Dendritic cell treated with granulocyte-macrophage colony-stimulating factor and Interleukin-4, amounts not matched to agents 40 ng/mL and 50 ng/mL, for 4 days (primary cell): ENCODE measurements at regions not wholly inside any gene's neighbourhood (a gene's known extent, or its start where the extent isn't known, plus 50 kb on each side); places are given as distances from the start of the nearest gene placed in this dataset.

Experiments used
- H3K27ac Mint-ChIP-seq: one replicate; pipeline ENCODE4 v1.8.0; 2022; ENCODE audit warnings: mild to moderate bottlenecking, mixed read lengths
- H3K27me3 Mint-ChIP-seq: one replicate; pipeline ENCODE4 v1.8.0; 2022; ENCODE audit warnings: mild to moderate bottlenecking, mixed read lengths
- H3K36me3 Mint-ChIP-seq: one replicate; pipeline ENCODE4 v1.8.0; 2022; ENCODE audit warnings: low read depth, mixed read lengths
- H3K4me1 Mint-ChIP-seq: one replicate; pipeline ENCODE4 v1.8.0; 2022; ENCODE audit warnings: low read depth, mixed read lengths
- H3K4me3 Mint-ChIP-seq: one replicate; pipeline ENCODE4 v1.8.0; 2022; ENCODE audit warnings: mild to moderate bottlenecking, moderate library complexity, mixed read lengths
- H3K9me3 Mint-ChIP-seq: one replicate; pipeline ENCODE4 v1.8.0; 2022; ENCODE audit warnings: mixed read lengths
- intact Hi-C: fragments of 100-400 bp; cut with micrococcal nuclease; formaldehyde crosslinking; loops from one replicate; pipeline ENCODE4 v1.15.0; 2022

DNA sequence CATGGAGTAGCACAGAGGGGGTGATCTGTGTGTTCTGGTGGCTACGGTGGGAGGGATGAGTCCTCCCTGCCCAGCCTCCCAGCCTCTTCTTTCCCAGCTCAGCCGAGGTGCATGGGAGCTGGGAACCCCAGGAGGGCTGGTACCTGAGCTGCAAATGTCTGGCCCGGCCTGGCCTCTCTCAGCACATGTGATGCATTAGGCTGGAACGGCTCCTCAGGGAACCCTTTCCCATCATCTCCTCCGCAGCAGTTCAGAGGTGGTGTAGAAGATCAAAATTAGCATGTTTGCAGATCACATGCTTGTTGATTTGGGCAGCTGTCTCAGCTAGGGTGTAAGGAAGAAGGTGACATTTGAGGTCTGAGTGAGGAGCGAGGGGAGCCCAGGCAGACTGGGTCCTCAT lies 126.6 kb downstream of the EMX2 start:
- H3K27ac Mint-ChIP-seq, result no peak overlapping the region
- H3K4me1 Mint-ChIP-seq, result no peaks in the 10 kb centered on the region
- intact Hi-C loops, result no loop called here
- no peaks in the 10 kb centered on the region for H3K36me3 Mint-ChIP-seq
- H3K9me3 Mint-ChIP-seq, result no peaks in the 10 kb centered on the region
- peaks cover 2% of the 10 kb centered on the region for H3K27me3 Mint-ChIP-seq
- no peak overlapping the region for H3K4me3 Mint-ChIP-seq

DNA sequence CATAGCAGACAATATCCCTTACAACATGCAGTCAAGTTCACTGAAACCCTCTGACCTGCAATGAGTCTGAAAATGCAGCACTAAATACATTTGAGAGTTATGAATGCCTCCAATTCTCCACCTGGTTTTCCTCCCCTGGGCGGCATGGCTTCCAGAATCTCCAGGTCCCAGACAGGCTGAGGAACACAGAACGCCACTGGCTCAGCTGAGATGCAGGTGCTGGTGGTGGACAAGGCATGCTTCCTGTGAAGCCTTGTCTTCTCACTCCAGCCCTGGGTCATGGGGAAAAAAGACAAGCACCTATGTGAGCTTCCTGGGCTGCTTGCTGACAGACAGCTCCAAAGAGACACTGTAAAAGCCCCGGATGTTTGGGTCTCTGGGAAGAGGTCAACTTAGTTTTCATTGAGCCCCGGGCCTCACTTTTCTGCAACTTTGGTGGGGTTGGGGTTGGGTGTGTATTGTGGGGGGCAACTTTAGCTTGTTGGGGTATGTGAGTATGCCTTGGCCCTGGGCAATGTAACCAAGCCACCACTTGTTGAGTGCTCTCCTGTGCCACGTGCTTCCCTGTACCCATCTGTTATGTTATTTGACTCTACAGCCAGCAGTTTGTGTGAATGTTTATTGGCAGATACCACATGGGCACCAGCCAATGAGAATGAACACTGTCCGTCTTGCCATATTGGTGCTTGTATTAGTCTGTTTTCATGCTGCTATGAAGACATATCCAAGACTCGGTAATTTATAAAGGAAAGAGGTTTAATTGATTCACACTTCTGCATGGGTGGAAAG lies 127.8 kb downstream of the EMX2 start:
- Mint-ChIP-seq H3K9me3 (no peaks in the 10 kb centered on the region), H3K4me1 (no peaks in the 10 kb centered on the region), H3K36me3 (no peaks in the 10 kb centered on the region), H3K27me3 (peaks cover 2% of the 10 kb centered on the region), H3K4me3 (no peak overlapping the region), H3K27ac (no peak overlapping the region)
- intact Hi-C loops, result no loop called here

DNA sequence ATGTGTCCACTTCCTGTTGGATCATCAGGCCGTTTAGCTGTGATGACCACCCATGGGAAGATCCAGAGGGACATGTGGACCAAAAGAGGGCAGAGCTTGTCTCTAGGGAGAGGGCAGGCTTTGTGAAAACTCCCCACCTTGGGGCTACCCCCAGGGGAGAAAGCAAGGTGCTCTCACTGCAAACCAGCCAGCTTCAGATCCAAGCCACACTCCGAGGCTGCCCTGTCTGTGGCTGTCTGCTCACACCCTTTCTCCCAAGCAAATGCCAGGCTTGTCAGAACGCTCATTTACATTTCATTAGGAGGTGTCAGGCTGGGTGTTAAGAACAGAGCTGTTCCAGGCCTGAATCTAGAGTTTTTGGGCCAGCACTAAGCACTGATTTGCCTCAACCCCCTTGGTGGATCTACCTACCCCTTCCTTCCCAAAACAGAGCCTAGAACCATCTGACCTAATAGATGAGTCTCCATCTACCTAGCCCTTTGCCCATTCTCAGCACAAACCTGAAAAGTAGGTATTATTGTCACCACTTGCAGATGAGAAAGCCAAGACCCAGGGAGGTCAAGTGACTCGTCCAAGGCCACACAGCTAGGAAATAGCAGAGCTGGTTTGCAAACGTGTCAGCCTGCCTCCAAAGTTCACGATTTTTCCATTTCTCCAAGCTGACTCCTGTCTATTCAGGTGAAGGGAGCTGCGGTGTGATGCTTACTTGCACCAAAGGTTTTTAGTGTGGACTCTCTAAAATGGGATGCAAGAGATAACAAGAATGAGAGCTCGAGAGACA lies 130.9 kb downstream of the EMX2 start:
- H3K9me3 Mint-ChIP-seq, result no peaks in the 10 kb centered on the region
- no peaks in the 10 kb centered on the region for H3K36me3 Mint-ChIP-seq
- no peak overlapping the region for H3K4me3 Mint-ChIP-seq
- H3K27ac Mint-ChIP-seq, result no peak overlapping the region
- peaks cover 13% of the 10 kb centered on the region for H3K27me3 Mint-ChIP-seq
- intact Hi-C loops, result no loop called here
- no peaks in the 10 kb centered on the region for H3K4me1 Mint-ChIP-seq

DNA sequence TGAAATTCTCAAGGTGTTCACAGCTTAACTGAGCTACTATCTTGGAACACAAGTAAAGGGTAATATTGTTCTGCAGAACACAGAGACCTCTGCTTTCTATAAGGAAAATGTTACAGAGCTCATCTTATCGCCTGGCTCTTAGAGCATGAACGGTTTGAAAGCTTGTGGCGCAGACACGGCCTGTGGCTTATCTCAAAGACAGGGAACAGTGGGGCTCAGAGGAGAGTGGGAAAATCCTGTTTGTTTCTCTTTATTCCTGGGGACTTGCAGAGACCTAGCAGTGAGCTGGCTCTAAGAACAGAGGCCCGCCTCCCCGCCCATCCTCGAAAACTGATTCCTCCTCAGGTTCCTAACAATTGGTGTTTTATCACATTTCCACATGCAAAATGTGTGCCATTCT lies 131.7 kb downstream of the EMX2 start:
- H3K9me3 Mint-ChIP-seq, result no peaks in the 10 kb centered on the region
- no peaks in the 10 kb centered on the region for H3K4me1 Mint-ChIP-seq
- H3K27ac Mint-ChIP-seq, result no peak overlapping the region
- intact Hi-C loops, result no loop called here
- no peaks in the 10 kb centered on the region for H3K36me3 Mint-ChIP-seq
- H3K27me3 Mint-ChIP-seq, result peaks cover 13% of the 10 kb centered on the region
- no peak overlapping the region for H3K4me3 Mint-ChIP-seq

DNA sequence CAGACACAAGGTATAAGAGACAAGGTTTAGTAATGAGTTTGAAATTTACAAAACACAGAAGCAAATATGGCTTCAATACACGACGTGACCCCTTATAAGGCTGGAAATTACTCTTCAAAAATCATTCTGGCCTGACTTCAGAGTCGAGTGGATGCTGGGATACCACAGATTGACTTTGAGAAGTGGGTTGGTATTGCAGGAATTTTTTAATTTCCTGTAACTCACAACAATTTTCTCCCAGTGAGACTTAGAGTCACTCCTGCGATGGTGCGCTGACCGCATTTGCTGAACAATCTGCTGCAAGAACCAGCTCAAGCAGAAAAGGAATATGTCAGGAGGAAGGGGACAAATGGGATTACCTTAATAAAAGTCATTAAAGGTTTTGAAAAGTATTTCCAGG lies 132.1 kb downstream of the EMX2 start:
- Mint-ChIP-seq H3K4me3 (no peak overlapping the region), H3K36me3 (no peaks in the 10 kb centered on the region), H3K27me3 (peaks cover 13% of the 10 kb centered on the region), H3K9me3 (no peaks in the 10 kb centered on the region), H3K27ac (no peak overlapping the region), H3K4me1 (no peaks in the 10 kb centered on the region)
- intact Hi-C loops, result no loop called here

DNA sequence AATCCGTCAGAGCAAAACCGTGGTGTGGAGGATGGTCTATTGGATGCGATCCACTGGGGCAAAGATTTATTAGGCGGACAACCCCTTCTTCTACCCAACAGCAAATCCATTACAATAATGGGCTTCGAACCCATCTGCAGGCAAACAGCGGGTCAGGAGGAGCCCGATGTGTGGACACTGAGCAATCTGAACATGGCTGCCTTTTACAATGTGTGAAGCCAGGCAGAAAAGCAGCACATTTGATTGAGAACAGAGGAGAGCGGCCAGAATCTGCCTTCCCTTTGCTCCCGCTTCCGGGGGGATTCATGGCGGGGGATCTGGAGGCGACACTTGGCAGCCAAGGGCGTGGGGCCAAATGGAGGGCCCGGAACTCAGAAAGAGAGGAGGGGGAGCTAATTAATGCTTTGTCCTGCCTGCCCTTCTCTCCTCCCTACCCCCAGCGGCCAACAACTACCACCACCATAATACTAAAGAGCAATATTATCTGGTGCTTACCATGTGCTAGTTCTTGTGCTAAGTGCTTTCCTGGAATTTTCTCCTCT lies 133.0 kb downstream of the EMX2 start:
- no peaks in the 10 kb centered on the region for H3K4me1 Mint-ChIP-seq
- H3K4me3 Mint-ChIP-seq, result no peak overlapping the region
- intact Hi-C loops, result no loop called here
- H3K27ac Mint-ChIP-seq, result no peak overlapping the region
- peaks cover 13% of the 10 kb centered on the region for H3K27me3 Mint-ChIP-seq
- no peaks in the 10 kb centered on the region for H3K36me3 Mint-ChIP-seq
- no peaks in the 10 kb centered on the region for H3K9me3 Mint-ChIP-seq

DNA sequence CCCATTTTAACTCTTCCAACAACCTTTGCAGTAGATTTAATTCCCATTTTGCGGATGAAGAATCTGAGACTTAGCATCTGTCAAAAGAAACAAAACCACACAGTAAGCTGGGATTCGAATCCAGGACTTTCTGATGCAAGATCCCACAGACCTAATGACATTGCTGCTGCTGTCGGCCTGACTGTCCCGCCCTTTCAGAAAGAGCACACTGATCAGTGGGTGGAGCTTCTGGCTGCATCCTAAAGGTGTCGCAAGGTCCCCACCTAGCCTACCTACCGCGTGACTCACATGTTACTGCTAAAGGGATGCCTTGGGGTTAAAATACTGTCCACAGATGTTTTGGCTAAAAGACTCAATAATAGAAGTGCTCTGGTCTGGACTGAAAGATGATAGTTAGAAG lies 134.7 kb downstream of the EMX2 start:
- H3K36me3 Mint-ChIP-seq, result no peaks in the 10 kb centered on the region
- peaks cover 13% of the 10 kb centered on the region for H3K27me3 Mint-ChIP-seq
- no peaks in the 10 kb centered on the region for H3K9me3 Mint-ChIP-seq
- H3K27ac Mint-ChIP-seq, result no peak overlapping the region
- intact Hi-C loops, result no loop called here
- H3K4me1 Mint-ChIP-seq, result no peaks in the 10 kb centered on the region
- no peak overlapping the region for H3K4me3 Mint-ChIP-seq

DNA sequence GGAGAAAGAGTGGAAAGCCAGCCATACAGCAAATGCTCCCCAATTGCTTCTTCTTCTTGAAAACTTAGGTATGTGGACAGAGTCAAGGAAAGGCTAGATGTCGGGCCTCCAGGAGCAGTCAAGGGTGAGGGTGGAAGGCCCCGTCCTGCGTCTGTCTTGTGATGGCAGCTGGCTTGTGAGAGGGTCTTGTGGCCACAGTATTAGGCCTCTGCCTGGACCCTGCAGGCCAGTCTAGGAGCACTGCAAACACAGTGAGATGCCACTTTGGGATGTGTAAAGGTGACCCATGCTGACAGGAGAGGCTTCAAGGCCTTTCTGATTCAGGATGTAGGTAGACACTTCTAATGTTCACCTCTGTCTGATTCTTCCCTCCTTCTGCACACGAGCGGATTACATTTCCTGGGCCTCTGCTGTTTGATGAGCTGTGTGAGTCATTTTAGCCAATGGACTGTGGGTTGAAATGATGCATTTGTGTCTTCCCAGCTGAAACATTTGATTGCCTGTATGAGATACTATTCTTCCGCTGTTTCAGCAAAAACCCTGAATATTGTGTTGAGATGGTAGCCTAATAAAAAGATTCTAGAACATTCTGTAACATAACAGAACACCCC lies 135.4 kb downstream of the EMX2 start:
- Mint-ChIP-seq H3K9me3 (no peaks in the 10 kb centered on the region), H3K27me3 (peaks cover 13% of the 10 kb centered on the region)
- intact Hi-C loops, result no loop called here

DNA sequence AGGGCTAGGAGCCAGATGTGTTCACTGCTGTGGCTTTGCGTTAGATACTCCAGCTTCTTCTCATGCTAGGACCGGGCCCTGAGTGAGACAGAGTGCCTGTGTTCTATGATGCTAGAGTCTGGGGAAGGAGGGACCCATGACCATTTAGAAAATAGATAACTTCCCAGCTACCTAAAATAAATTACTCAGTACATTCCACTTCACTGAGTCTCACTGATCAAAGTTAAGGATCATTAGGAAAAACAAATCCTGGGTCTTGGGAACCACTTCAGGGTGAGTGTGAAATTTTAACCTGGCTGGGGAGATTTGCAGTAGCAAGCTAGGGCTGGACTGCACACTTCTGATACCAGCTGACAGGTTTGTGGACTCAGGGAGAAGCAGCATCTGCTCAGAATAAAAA lies 138.1 kb downstream of the EMX2 start:
- Mint-ChIP-seq H3K27ac (no peak overlapping the region), H3K4me3 (no peak overlapping the region), H3K36me3 (no peaks in the 10 kb centered on the region), H3K4me1 (no peaks in the 10 kb centered on the region), H3K27me3 (peaks cover 9% of the 10 kb centered on the region), H3K9me3 (no peaks in the 10 kb centered on the region)
- intact Hi-C loops, result no loop called here

More for the DNA sequence above, 135.4 kb downstream of the EMX2 start:
- Mint-ChIP-seq H3K36me3 (no peaks in the 10 kb centered on the region), H3K4me1 (no peaks in the 10 kb centered on the region), H3K27ac (no peak overlapping the region), H3K4me3 (no peak overlapping the region)

DNA sequence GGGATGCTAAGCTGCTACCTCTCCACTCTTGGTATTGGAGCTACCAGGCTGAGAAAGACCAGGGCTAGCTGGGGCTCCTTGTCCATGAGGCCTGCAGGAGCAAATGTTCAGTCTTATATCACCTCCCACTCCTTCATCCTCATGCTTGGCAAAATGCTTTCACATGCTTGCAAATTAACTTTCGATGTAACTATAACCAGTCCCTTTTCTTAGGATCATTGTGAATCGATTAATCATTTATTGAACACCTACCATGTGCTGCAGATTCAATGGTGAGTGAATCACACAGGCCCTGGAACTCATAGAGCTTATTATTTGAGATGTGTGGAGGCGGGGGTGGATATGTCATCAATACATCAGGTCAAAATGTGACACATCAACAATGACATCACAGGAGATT lies 138.6 kb downstream of the EMX2 start:
- H3K9me3 Mint-ChIP-seq, result no peaks in the 10 kb centered on the region
- H3K27ac Mint-ChIP-seq, result no peak overlapping the region
- no peaks in the 10 kb centered on the region for H3K4me1 Mint-ChIP-seq
- H3K36me3 Mint-ChIP-seq, result no peaks in the 10 kb centered on the region
- no peak overlapping the region for H3K4me3 Mint-ChIP-seq
- intact Hi-C loops, result no loop called here
- peaks cover 7% of the 10 kb centered on the region for H3K27me3 Mint-ChIP-seq

DNA sequence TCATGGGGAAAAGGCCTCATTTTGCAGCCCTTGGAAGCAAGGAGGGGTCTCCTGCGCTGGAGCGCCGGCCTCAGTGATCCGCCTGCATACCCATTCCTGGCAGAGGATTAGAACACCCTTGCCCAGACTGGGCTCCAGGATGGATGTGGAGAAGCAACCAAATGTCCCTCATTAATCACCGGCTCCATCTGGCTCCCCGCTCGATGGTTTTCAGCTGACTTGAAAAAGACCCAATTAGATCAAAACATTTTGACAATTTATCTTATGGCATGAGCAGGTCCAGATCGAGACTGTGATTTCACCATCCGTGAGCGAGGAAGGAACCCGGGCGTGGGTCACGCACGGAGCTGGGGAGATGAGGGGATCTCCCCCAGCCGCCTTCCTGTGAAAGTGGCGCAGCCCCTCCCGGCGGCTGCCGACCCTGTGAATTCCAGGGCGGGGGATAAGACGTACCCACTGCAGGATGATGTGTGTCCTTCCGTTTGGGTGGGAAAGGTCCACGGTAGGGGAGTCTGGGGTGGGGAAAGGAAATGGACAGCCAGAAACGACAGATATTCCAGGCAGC lies 141.6 kb downstream of the EMX2 start:
- H3K27ac Mint-ChIP-seq, result no peak overlapping the region

DNA sequence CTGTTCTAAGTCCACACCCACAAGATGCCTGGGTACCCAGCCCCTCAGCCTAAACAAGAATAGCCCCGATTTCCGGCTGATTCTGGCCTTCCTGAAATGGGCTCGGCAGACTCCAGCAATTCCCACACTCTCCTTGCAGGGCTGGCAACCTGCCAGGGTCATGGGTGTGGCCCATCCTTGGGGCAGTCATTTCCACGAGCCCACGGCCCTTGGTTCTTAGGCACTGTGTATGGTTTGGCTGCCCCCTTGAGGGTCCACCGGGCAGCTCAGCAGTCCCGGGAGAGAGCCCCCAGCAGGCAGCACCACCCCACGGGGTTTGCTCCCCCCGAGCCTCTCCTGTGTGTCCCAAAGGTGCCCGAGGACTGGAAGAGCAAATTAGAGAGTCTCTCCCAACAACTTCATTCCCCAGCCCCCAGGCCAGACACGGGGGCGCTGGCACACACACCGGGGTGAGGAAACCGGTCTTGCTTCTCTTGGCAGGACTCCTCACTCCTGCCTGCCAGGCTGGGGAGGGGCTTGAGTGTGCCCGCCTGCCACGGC lies 142.2 kb downstream of the EMX2 start:
- Mint-ChIP-seq H3K4me3 (no peak overlapping the region), H3K27ac (no peak overlapping the region), H3K4me1 (no peaks in the 10 kb centered on the region), H3K36me3 (no peaks in the 10 kb centered on the region), H3K27me3 (peaks cover 3% of the 10 kb centered on the region), H3K9me3 (no peaks in the 10 kb centered on the region)
- intact Hi-C loops, result no loop called here

More for the DNA sequence above, 141.6 kb downstream of the EMX2 start:
- Mint-ChIP-seq H3K27me3 (peaks cover 3% of the 10 kb centered on the region), H3K36me3 (no peaks in the 10 kb centered on the region), H3K4me1 (no peaks in the 10 kb centered on the region), H3K9me3 (no peaks in the 10 kb centered on the region), H3K4me3 (no peak overlapping the region)
- intact Hi-C loops, result no loop called here

DNA sequence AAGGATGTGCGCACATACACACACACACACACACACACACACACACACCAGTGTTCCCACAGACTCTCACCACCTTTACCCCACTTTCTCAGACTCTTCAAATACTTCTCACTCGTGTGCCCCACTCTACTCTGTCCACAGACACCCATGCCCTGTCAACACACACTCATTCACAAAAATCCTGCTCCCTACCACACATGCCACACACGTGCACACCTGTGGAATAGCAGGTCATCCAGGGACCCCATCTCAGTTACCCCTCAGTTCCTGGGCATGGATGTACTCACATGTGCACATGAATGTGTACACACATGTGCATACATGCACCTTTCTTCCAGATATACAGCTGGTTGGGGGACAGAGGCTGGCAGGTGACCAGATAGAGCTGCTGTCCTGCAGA lies 142.9 kb downstream of the EMX2 start:
- no peak overlapping the region for H3K4me3 Mint-ChIP-seq
- no peak overlapping the region for H3K27ac Mint-ChIP-seq
- intact Hi-C loops, result no loop called here
- no peaks in the 10 kb centered on the region for H3K9me3 Mint-ChIP-seq
- no peaks in the 10 kb centered on the region for H3K36me3 Mint-ChIP-seq
- no peaks in the 10 kb centered on the region for H3K4me1 Mint-ChIP-seq
- H3K27me3 Mint-ChIP-seq, result peaks cover 3% of the 10 kb centered on the region

DNA sequence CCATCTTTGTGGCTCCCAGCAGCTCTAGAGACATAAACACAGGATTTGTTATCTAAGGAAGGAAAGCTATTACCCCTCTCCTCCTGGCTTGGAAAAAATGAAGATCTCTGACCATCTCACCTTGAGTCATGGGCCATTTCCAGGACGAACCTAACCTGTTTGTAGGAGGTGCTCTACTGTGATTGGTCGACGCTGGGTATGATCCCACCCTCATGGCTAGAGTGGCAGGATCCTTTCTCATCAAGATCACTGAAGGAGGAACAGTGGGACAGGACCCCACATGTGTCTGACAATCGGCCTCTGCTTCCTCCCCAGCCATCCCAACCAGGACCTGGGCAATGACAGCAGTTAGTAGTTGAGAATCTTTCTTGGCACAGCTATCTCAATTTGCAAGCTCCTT lies 144.1 kb downstream of the EMX2 start:
- Mint-ChIP-seq H3K4me1 (no peaks in the 10 kb centered on the region), H3K36me3 (no peaks in the 10 kb centered on the region), H3K27me3 (peaks cover 3% of the 10 kb centered on the region), H3K27ac (no peak overlapping the region), H3K9me3 (no peaks in the 10 kb centered on the region), H3K4me3 (no peak overlapping the region)
- intact Hi-C loops, result no loop called here
